ENCODE measurements at regions not wholly inside any gene's neighbourhood (a gene's known extent, or its start where the extent isn't known, plus 50 kb on each side); places are given as distances from the start of the nearest gene placed in this dataset.

- H3K27me3 ChIP-seq (ENCODE audit: control insufficient read depth in 2 of 2, insufficient read depth in 2 of 2, low read length in 2 of 2), result no peaks in the 10 kb centered on the region
- H3K36me3 ChIP-seq (ENCODE audit: control insufficient read depth in 2 of 2, extremely low read depth in 1 of 2, insufficient read depth in 2 of 2, low read length in 2 of 2), result no peaks in the 10 kb centered on the region
- no peak overlapping the region for H3K27ac ChIP-seq (ENCODE audit: insufficient read depth, low read depth, low read length)
- DNase-seq (ENCODE audit: low read depth, low spot score) (no peak), FAIRE-seq (no peak)
- no peak overlapping the region for H3K4me2 ChIP-seq (ENCODE audit: insufficient read depth, low read length)
- H3K4me1 ChIP-seq (ENCODE audit: control insufficient read depth, extremely low read depth, insufficient read depth, low read length), result peaks cover 18% of the 10 kb centered on the region
- no TSS peak for BruUV-seq (replicated peaks)
- H2AFZ ChIP-seq (ENCODE audit: low read depth, low read length), result no peak overlapping the region
- no peak overlapping the region for H3K9ac ChIP-seq (replicated peaks; ENCODE audit: extremely low read depth, insufficient read depth, low read length)
- CTCF ChIA-PET, result no interaction called here
- H3K9me3 ChIP-seq (replicated peaks; ENCODE audit: control insufficient read depth, insufficient read depth, low read length), result no peaks in the 10 kb centered on the region
- dilution Hi-C loops (cut with MboI; ENCODE audit: extremely low pct_ligation_motif_present, low sequenced_read_pairs), result no loop called here
- H3K9me1 ChIP-seq (replicated peaks; ENCODE audit: control insufficient read depth, extremely low read depth, insufficient read depth, low read length), result no peaks in the 10 kb centered on the region
- TF ChIP-seq, protein P1, sequence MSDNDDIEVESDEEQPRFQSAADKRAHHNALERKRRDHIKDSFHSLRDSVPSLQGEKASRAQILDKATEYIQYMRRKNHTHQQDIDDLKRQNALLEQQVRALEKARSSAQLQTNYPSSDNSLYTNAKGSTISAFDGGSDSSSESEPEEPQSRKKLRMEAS (IDR thresholded peaks at IDR 0.05; ENCODE audit: insufficient read depth, insufficient read length), result no peak
- TF ChIP-seq, protein P2, sequence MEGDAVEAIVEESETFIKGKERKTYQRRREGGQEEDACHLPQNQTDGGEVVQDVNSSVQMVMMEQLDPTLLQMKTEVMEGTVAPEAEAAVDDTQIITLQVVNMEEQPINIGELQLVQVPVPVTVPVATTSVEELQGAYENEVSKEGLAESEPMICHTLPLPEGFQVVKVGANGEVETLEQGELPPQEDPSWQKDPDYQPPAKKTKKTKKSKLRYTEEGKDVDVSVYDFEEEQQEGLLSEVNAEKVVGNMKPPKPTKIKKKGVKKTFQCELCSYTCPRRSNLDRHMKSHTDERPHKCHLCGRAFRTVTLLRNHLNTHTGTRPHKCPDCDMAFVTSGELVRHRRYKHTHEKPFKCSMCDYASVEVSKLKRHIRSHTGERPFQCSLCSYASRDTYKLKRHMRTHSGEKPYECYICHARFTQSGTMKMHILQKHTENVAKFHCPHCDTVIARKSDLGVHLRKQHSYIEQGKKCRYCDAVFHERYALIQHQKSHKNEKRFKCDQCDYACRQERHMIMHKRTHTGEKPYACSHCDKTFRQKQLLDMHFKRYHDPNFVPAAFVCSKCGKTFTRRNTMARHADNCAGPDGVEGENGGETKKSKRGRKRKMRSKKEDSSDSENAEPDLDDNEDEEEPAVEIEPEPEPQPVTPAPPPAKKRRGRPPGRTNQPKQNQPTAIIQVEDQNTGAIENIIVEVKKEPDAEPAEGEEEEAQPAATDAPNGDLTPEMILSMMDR (IDR thresholded peaks at IDR 0.05; ENCODE audit: extremely low read depth in 1 of 2, insufficient read depth in 1 of 2, low read depth in 1 of 2, low read length in 2 of 2), result no peak
- TF ChIP-seq MYC (IDR thresholded peaks at IDR 0.05; ENCODE audit: low read depth, low read length) (no peak), JUN (IDR thresholded peaks at IDR 0.05; ENCODE audit: borderline replicate concordance, insufficient read depth, insufficient read length, low read depth) (no peak), GATA2 (IDR thresholded peaks at IDR 0.05; ENCODE audit: insufficient read depth, insufficient read length, low read depth, low read length) (no peak)
- H3K79me2 ChIP-seq (ENCODE audit: control insufficient read depth, insufficient read depth, low read length), result no peaks in the 10 kb centered on the region
- intact Hi-C loops (cut with micrococcal nuclease), result loop anchor here (5.0 kb wide), 1 partner anchor 1459 kb away; no protein-coding TSS in a partner anchor
- no peak overlapping the region for H3K4me3 ChIP-seq (replicated peaks in 1 of 3; ENCODE audit: insufficient read depth in 1 of 3, low read depth in 1 of 3, low read length in 3 of 3)
- H4K20me1 ChIP-seq (replicated peaks; ENCODE audit: control insufficient read depth, extremely low read depth, insufficient read depth, low read length), result no peaks in the 10 kb centered on the region
- POLR2A ChIA-PET, result no interaction called here
Measured at GRCh38 chr4:126776361-126776760, 856.4 kb upstream of the INTU start.

- H3K79me2 ChIP-seq (ENCODE audit: control insufficient read depth, insufficient read depth, low read length), result no peaks in the 10 kb centered on the region
- intact Hi-C loops (cut with micrococcal nuclease), result loop anchor here (1.0 to 5.0 kb wide), 2 partner anchors 73 to 1460 kb away; no protein-coding TSS in a partner anchor
- H3K27ac ChIP-seq (ENCODE audit: insufficient read depth, low read depth, low read length), result peak overlapping the region; percentile 66
- no peak for TF ChIP-seq EZH2 (IDR thresholded peaks at IDR 0.05; ENCODE audit: borderline replicate concordance, low read depth, low read length, severe bottlenecking)
- no peak for TF ChIP-seq POLR2A (IDR thresholded peaks at IDR 0.05; ENCODE audit: low read depth, low read length)
- TF ChIP-seq FOS (IDR thresholded peaks at IDR 0.05; ENCODE audit: borderline replicate concordance, insufficient read depth, low read length), result no peak
- TF ChIP-seq, protein P1 (IDR thresholded peaks at IDR 0.05; ENCODE audit: insufficient read depth, insufficient read length), result no peak
- no peak for TF ChIP-seq POLR2AphosphoS5 (IDR thresholded peaks at IDR 0.05; ENCODE audit: insufficient read depth, low read depth, low read length)
- TF ChIP-seq, protein P2 (IDR thresholded peaks at IDR 0.05; ENCODE audit: extremely low read depth in 1 of 2, insufficient read depth in 1 of 2, low read depth in 1 of 2, low read length in 2 of 2), result no peak
- no peak for TF ChIP-seq MYC (IDR thresholded peaks at IDR 0.05; ENCODE audit: low read depth, low read length)
- TF ChIP-seq JUN (IDR thresholded peaks at IDR 0.05; ENCODE audit: borderline replicate concordance, insufficient read depth, insufficient read length, low read depth), result no peak
- no peak for TF ChIP-seq GATA2 (IDR thresholded peaks at IDR 0.05; ENCODE audit: insufficient read depth, insufficient read length, low read depth, low read length)
- H3K27me3 ChIP-seq (ENCODE audit: control insufficient read depth in 2 of 2, insufficient read depth in 2 of 2, low read length in 2 of 2), result no peaks in the 10 kb centered on the region
- H3K9ac ChIP-seq (replicated peaks; ENCODE audit: extremely low read depth, insufficient read depth, low read length), result no peak overlapping the region
- H3K4me1 ChIP-seq (ENCODE audit: control insufficient read depth, extremely low read depth, insufficient read depth, low read length), result peaks cover 18% of the 10 kb centered on the region
- POLR2A ChIA-PET, result no interaction called here
- H3K4me2 ChIP-seq (ENCODE audit: insufficient read depth, low read length), result peak overlapping the region; percentile 75
- H3K4me3 ChIP-seq (replicated peaks in 1 of 3; ENCODE audit: insufficient read depth in 1 of 3, low read depth in 1 of 3, low read length in 3 of 3), result no peak overlapping the region
- CTCF ChIA-PET, result no interaction called here
- peak; percentile 20 for DNase-seq (ENCODE audit: low read depth, low spot score)
- no peaks in the 10 kb centered on the region for H3K9me1 ChIP-seq (replicated peaks; ENCODE audit: control insufficient read depth, extremely low read depth, insufficient read depth, low read length)
- no peaks in the 10 kb centered on the region for H3K36me3 ChIP-seq (ENCODE audit: control insufficient read depth in 2 of 2, extremely low read depth in 1 of 2, insufficient read depth in 2 of 2, low read length in 2 of 2)
- FAIRE-seq, result peak; percentile 38
- no peaks in the 10 kb centered on the region for H4K20me1 ChIP-seq (replicated peaks; ENCODE audit: control insufficient read depth, extremely low read depth, insufficient read depth, low read length)
- BruUV-seq (replicated peaks), result no TSS peak
- no peaks in the 10 kb centered on the region for H3K9me3 ChIP-seq (replicated peaks; ENCODE audit: control insufficient read depth, insufficient read depth, low read length)
- peak overlapping the region; percentile 57 for H2AFZ ChIP-seq (ENCODE audit: low read depth, low read length)
- dilution Hi-C loops (cut with MboI; ENCODE audit: extremely low pct_ligation_motif_present, low sequenced_read_pairs), result no loop called here
Measured at GRCh38 chr4:126777649-126778048, 855.1 kb upstream of the INTU start.
